HEK293T (cell line): ENCODE measurements at regions not wholly inside any gene's neighbourhood (a gene's known extent, or its start where the extent isn't known, plus 50 kb on each side); places are given as distances from the start of the nearest gene placed in this dataset.

Experiments used
- ARNT ChIP-seq: fragments of 450-650 bp; IDR thresholded peaks from 2 replicates; pipeline ENCODE4 v1.6.1; 2017; ENCODE audit warnings: mild to moderate bottlenecking
- BHLHE40 ChIP-seq: fragments of 450-650 bp; IDR thresholded peaks from 2 replicates; pipeline ENCODE4 v1.6.1; 2016; ENCODE audit warnings: mild to moderate bottlenecking, moderate library complexity, borderline replicate concordance
- CTBP1 ChIP-seq: fragments of 450-650 bp; IDR thresholded peaks from 2 replicates; pipeline ENCODE4 v1.6.1; 2016; ENCODE audit warnings: borderline replicate concordance
- ELF4 ChIP-seq: fragments of 450-650 bp; IDR thresholded peaks from 2 replicates; pipeline ENCODE4 v1.6.1; 2017; ENCODE audit warnings: antibody characterized with exemption
- FOXA1 ChIP-seq: fragments of 450-650 bp; IDR thresholded peaks from 2 replicates; pipeline ENCODE4 v1.6.1; 2016; ENCODE audit warnings: mild to moderate bottlenecking
- FOXM1 ChIP-seq: fragments of 450-650 bp; IDR thresholded peaks from 2 replicates; pipeline ENCODE4 v1.6.1; 2017; ENCODE audit warnings: mild to moderate bottlenecking, borderline replicate concordance
- HDGF ChIP-seq: fragments of 450-650 bp; IDR thresholded peaks from 2 replicates; pipeline ENCODE4 v1.6.1; 2017; ENCODE audit warnings: antibody characterized with exemption, borderline replicate concordance
- LEF1 ChIP-seq: fragments of 450-650 bp; IDR thresholded peaks from 2 replicates; pipeline ENCODE4 v1.6.1; 2017; ENCODE audit warnings: mild to moderate bottlenecking, borderline replicate concordance
- NFRKB ChIP-seq: fragments of 450-650 bp; IDR thresholded peaks from 2 replicates; pipeline ENCODE4 v1.6.1; 2016; ENCODE audit warnings: mild to moderate bottlenecking, moderate library complexity
- SP1 ChIP-seq: fragments of 450-650 bp; IDR thresholded peaks from 2 replicates; pipeline ENCODE4 v1.6.1; 2017
- SUZ12 ChIP-seq: fragments of 450-650 bp; IDR thresholded peaks from 2 replicates; pipeline ENCODE4 v1.6.1; 2016; ENCODE audit warnings: mild to moderate bottlenecking
- TARDBP ChIP-seq: fragments of 450-650 bp; IDR thresholded peaks from 2 replicates; pipeline ENCODE4 v1.6.1; 2016
- ZNF384 ChIP-seq: fragments of 450-650 bp; IDR thresholded peaks from 2 replicates; pipeline ENCODE4 v1.6.1; 2016

GRCh38 chr5:42217791-42218190, 205.4 kb upstream of the GHR start:
- TF ChIP-seq ZNF384 (no peak), SP1 (no peak), CTBP1 (no peak), ELF4 (no peak), FOXM1 (no peak), SUZ12 (no peak), BHLHE40 (no peak), HDGF (no peak), FOXA1 (no peak), NFRKB (no peak), TARDBP (no peak), LEF1 (no peak), ARNT (no peak)
